A549 (cell line): ENCODE measurements at regions not wholly inside any gene's neighbourhood (a gene's known extent, or its start where the extent isn't known, plus 50 kb on each side); places are given as distances from the start of the nearest gene placed in this dataset.

Source experiments
- ATAC-seq, 2 experiments: fragments of 200-7000 bp in 1 of 2; fragments of >200 bp in 1 of 2; cut with Nextera tagmentation in 1 of 2; cut with Tn5 transposase in 1 of 2; 3 replicates each; pipeline versions ENCODE4 v1.8.0 to v1.9.1; 2018 to 2020; ENCODE audit warnings: mild to moderate bottlenecking in 1 of 2, moderate library complexity in 1 of 2
- CTCF ChIA-PET: fragments of 300-600 bp; sonication (Branson Sonifier 250); formaldehyde crosslinking; extraction: SDS; loops from one replicate; lab custom pipeline; 2021; ENCODE audit warnings: antibody characterized with exemption, inconsistent platforms; lab: Yijun Ruan, JAX
- POLR2A ChIA-PET: fragments of 350-600 bp; formaldehyde crosslinking; extraction: SDS; loops from one replicate; lab custom pipeline; 2021; ENCODE audit warnings: antibody characterized with exemption, inconsistent platforms; lab: Yijun Ruan, JAX
- DNase-seq, 2 experiments: peaks; one replicate each; pipeline versions ENCODE4 v3.0.0 to v3.0.0-alpha.2; 2011 to 2016; ENCODE audit warnings: low read depth in 1 of 2, low spot score in 1 of 2
- FAIRE-seq: peaks from 2 replicates; lab custom pipeline; 2011; peaks lifted over from hg19 to GRCh38; lab: Jason Lieb, UNC
- H3K27ac ChIP-seq, 2 experiments: fragments of >200 bp; sonication (Bioruptor Twin); formaldehyde crosslinking; 3 replicates each; pipeline ENCODE4 v1.5.1; 2016 to 2017
- H3K4me1 ChIP-seq: fragments of >200 bp; sonication (Bioruptor Twin); formaldehyde crosslinking; 3 replicates; pipeline ENCODE4 v1.6.1; 2016
- H3K4me2 ChIP-seq: fragments of >200 bp; sonication (Bioruptor Twin); formaldehyde crosslinking; 3 replicates; pipeline ENCODE4 v1.6.1; 2016
- H3K4me3 ChIP-seq: fragments of >200 bp; sonication (Bioruptor Twin); formaldehyde crosslinking; 3 replicates; pipeline ENCODE4 v1.5.1; 2016
- H3K9me3 ChIP-seq: fragments of >200 bp; sonication (Bioruptor Twin); formaldehyde crosslinking; 3 replicates; pipeline ENCODE4 v1.6.1; 2016
- CBX8 ChIP-seq: fragments of 200-600 bp; sonication (generic); IDR thresholded peaks from 2 replicates; pipeline ENCODE4 v1.6.1; 2016
- CHD4 ChIP-seq: fragments of 200-600 bp; sonication (generic); IDR thresholded peaks from 2 replicates; pipeline ENCODE4 v1.6.1; 2016; ENCODE audit warnings: antibody characterized with exemption, mild to moderate bottlenecking, borderline replicate concordance
- EHF ChIP-seq: fragments of 250-450 bp; sonication (Bioruptor Pico); IDR thresholded peaks from 2 replicates; pipeline ENCODE4 v1.5.0; 2020; ENCODE audit warnings: mild to moderate bottlenecking
- FOSL2 ChIP-seq, 2 experiments: fragments of 450-650 bp in 1 of 2; fragments of >200 bp in 1 of 2; sonication (Bioruptor Twin) in 1 of 2; formaldehyde crosslinking; IDR thresholded peaks; 2 replicates each; pipeline versions ENCODE4 v1.5.0 to v1.6.1; 2016 to 2020; ENCODE audit warnings: mild to moderate bottlenecking in 1 of 2, moderate library complexity in 1 of 2
- HEYL ChIP-seq: fragments of 250-450 bp; sonication (Bioruptor Pico); IDR thresholded peaks from 2 replicates; pipeline ENCODE4 v1.8.0; 2021; ENCODE audit warnings: mild to moderate bottlenecking, moderate library complexity
- HOXB13 ChIP-seq: fragments of 250-450 bp; sonication (Bioruptor Pico); IDR thresholded peaks from 2 replicates; pipeline ENCODE4 v1.5.0; 2020; ENCODE audit warnings: low read depth, mild to moderate bottlenecking, moderate library complexity
- HOXB5 ChIP-seq: fragments of 250-450 bp; sonication (Bioruptor Pico); IDR thresholded peaks from 2 replicates; pipeline ENCODE4 v1.5.0; 2020; ENCODE audit warnings: mild to moderate bottlenecking, moderate library complexity
- JUN ChIP-seq, 2 experiments: fragments of >200 bp; sonication (Bioruptor Twin); formaldehyde crosslinking; IDR thresholded peaks; 2 replicates in 1 of 2; 3 replicates in 1 of 2; pipeline ENCODE4 v1.6.1; 2016 to 2017
- JUNB ChIP-seq: fragments of >200 bp; sonication (Bioruptor Twin); formaldehyde crosslinking; IDR thresholded peaks from 2 replicates; pipeline ENCODE4 v1.6.1; 2016
- MYC ChIP-seq: IDR thresholded peaks from 2 replicates; pipeline ENCODE4 v1.6.1; 2012; ENCODE audit warnings: mild to moderate bottlenecking, inconsistent platforms, low read length, improper control_type of control experiment, borderline replicate concordance
- NPAS2 ChIP-seq: fragments of 250-450 bp; sonication (Bioruptor Pico); IDR thresholded peaks from 2 replicates; pipeline ENCODE4 v1.8.0; 2022; ENCODE audit warnings: mild to moderate bottlenecking, moderate library complexity, borderline replicate concordance
- POLR2AphosphoS2 ChIP-seq: conservative IDR thresholded peaks from 2 replicates; pipeline ENCODE4 v1.6.1; 2012; ENCODE audit warnings: low read length, improper control_type of control experiment, inconsistent platforms
- RCOR1 ChIP-seq: fragments of 150-350 bp; IDR thresholded peaks from 2 replicates; pipeline ENCODE4 v1.6.1; 2014; ENCODE audit warnings: antibody characterized with exemption, low read length, low read depth
- RFX5 ChIP-seq: fragments of 450-650 bp; IDR thresholded peaks from 2 replicates; pipeline ENCODE4 v1.7.1; 2014; ENCODE audit warnings: antibody characterized with exemption, mild to moderate bottlenecking, moderate library complexity
- TFCP2L1 ChIP-seq: fragments of 250-450 bp; sonication (Bioruptor Pico); IDR thresholded peaks from 2 replicates; pipeline ENCODE4 v1.5.0; 2021; ENCODE audit warnings: mild to moderate bottlenecking
- whole genome bisulfite sequencing: methylation state at CpG from one replicate; pipeline ENCODE4 v1.1.6; 2017; ENCODE audit errors: missing lambda C conversion rate; 5-methylcytosine and 5-hydroxymethylcytosine counted together
- TF ChIP-seq, protein P1 (sequence below): IDR thresholded peaks from 2 replicates; pipeline ENCODE4 v1.6.1; 2012
- TF ChIP-seq, protein P2 (sequence below): IDR thresholded peaks from 2 replicates; pipeline ENCODE4 v1.6.1; 2012; ENCODE audit warnings: low read depth, borderline replicate concordance
- TF ChIP-seq, protein P3 (sequence below): IDR thresholded peaks from 2 replicates; pipeline ENCODE4 v1.6.1; 2012
- TF ChIP-seq, protein P4 (sequence below): fragments of >200 bp; sonication (Bioruptor Twin); formaldehyde crosslinking; IDR thresholded peaks from 2 replicates; pipeline ENCODE4 v1.6.1; 2016
- TF ChIP-seq, protein P5 (sequence below): fragments of 250-450 bp; sonication (Bioruptor Pico); IDR thresholded peaks from 2 replicates; pipeline ENCODE4 v1.5.0; 2021; ENCODE audit warnings: mild to moderate bottlenecking, moderate library complexity, borderline replicate concordance
- TF ChIP-seq, protein P6 (sequence below): fragments of 200-600 bp; sonication (generic); IDR thresholded peaks from 2 replicates; pipeline ENCODE4 v1.6.1; 2016; ENCODE audit warnings: antibody characterized with exemption, mild to moderate bottlenecking, moderate library complexity

DNA sequence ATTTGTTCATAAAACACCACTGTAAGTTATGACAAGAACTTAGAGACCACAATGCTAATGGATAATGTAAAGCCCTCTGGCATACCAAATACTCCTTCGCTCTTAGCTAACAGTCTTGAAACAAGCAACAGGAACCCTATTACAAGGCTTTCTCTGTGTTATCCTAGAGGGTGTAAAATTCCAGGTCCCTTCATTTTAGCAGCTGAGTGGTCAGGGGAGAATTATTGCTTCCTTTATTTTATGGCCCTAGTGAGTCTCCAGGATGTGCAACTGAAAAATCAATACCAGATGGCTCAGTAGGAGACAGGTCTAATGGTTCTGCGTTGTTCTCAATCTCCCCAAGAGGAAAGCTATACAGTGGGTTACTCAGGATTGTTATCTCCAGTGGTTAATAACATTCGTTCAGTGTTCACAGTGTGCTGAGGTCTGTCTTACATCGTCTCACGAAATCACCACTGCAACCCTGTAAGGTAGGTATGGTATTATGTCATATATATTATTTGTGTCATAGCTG, 172.7 kb upstream of the CNOT2 start:
- Histone ChIP-seq H3K4me1 (no peaks in the 10 kb centered on the region), H3K27ac (no peak overlapping the region), H3K9me3 (no peaks in the 10 kb centered on the region), H3K4me2 (no peak overlapping the region), H3K4me3 (no peak overlapping the region)
- POLR2A ChIA-PET: no interaction called here
- CTCF ChIA-PET: no interaction called here
- TF ChIP-seq RFX5 (no peak), HOXB13 (CRISPR knock-in tag) (no peak), HOXB5 (CRISPR knock-in tag) (no peak), CBX8 (no peak), FOSL2 (IDR thresholded peaks at IDR 0.05) (no peak), FOSL2 (CRISPR knock-in tag; IDR thresholded peaks at IDR 0.05) (no peak), JUN (IDR thresholded peaks at IDR 0.05) (no peak), MYC (no peak), RCOR1 (no peak), CHD4 (no peak), TFCP2L1 (CRISPR knock-in tag) (no peak), HEYL (CRISPR knock-in tag) (no peak)
- TF ChIP-seq, protein P1, sequence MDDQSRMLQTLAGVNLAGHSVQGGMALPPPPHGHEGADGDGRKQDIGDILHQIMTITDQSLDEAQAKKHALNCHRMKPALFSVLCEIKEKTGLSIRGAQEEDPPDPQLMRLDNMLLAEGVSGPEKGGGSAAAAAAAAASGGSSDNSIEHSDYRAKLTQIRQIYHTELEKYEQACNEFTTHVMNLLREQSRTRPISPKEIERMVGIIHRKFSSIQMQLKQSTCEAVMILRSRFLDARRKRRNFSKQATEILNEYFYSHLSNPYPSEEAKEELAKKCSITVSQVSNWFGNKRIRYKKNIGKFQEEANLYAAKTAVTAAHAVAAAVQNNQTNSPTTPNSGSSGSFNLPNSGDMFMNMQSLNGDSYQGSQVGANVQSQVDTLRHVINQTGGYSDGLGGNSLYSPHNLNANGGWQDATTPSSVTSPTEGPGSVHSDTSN: no peak
- TF ChIP-seq, protein P2, sequence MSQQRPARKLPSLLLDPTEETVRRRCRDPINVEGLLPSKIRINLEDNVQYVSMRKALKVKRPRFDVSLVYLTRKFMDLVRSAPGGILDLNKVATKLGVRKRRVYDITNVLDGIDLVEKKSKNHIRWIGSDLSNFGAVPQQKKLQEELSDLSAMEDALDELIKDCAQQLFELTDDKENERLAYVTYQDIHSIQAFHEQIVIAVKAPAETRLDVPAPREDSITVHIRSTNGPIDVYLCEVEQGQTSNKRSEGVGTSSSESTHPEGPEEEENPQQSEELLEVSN: no peak
- TF ChIP-seq, protein P3, sequence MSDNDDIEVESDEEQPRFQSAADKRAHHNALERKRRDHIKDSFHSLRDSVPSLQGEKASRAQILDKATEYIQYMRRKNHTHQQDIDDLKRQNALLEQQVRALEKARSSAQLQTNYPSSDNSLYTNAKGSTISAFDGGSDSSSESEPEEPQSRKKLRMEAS: no peak
- TF ChIP-seq, protein P4, sequence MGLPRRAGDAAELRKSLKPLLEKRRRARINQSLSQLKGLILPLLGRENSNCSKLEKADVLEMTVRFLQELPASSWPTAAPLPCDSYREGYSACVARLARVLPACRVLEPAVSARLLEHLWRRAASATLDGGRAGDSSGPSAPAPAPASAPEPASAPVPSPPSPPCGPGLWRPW: no peak
- TF ChIP-seq, protein P5, sequence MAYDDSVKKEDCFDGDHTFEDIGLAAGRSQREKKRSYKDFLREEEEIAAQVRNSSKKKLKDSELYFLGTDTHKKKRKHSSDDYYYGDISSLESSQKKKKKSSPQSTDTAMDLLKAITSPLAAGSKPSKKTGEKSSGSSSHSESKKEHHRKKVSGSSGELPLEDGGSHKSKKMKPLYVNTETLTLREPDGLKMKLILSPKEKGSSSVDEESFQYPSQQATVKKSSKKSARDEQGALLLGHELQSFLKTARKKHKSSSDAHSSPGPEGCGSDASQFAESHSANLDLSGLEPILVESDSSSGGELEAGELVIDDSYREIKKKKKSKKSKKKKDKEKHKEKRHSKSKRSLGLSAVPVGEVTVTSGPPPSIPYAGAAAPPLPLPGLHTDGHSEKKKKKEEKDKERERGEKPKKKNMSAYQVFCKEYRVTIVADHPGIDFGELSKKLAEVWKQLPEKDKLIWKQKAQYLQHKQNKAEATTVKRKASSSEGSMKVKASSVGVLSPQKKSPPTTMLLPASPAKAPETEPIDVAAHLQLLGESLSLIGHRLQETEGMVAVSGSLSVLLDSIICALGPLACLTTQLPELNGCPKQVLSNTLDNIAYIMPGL (CRISPR knock-in tag): no peak
- no peak for FAIRE-seq
- WGBS: 61% methylated on average over 5 of the region's 5 CpGs
- no peak for DNase-seq
- ATAC-seq: no peak

DNA sequence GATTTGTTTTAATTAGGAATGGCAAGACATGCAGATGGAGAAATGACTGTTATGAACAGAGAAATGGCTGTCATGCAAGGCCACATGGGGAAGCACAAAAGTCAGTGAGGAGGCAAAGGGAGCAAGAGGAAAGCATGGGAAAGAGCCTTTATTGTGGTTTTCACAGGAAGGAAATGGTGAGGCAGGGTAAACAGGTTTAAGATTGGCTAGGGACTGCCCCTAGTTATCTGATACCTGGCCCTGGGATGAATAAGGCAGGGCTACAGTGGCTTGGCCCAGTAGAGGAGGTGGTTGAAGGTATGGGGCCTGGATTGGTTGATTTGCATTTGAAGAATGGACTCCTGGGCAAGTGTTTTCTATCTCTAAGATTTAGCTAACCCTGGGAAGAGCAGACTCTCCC, 168.7 kb upstream of the CNOT2 start:
- ATAC-seq (no peak), DNase-seq (no peak), FAIRE-seq (no peak)
- no peaks in the 10 kb centered on the region for H3K9me3 ChIP-seq
- no peak overlapping the region for H3K27ac ChIP-seq
- POLR2A ChIA-PET: no interaction called here
- no peak overlapping the region for H3K4me3 ChIP-seq
- no peak overlapping the region for H3K4me2 ChIP-seq
- no peak for TF ChIP-seq JUN (IDR thresholded peaks at IDR 0.05)
- TF ChIP-seq, all 56 proteins: peak for 0
- H3K4me1 ChIP-seq: no peaks in the 10 kb centered on the region
- CTCF ChIA-PET: interaction anchor here (0.9 to 1.7 kb wide), 2 partner anchors 125 to 173 kb away, joined by 3 read pairs; no protein-coding TSS in a partner anchor

DNA sequence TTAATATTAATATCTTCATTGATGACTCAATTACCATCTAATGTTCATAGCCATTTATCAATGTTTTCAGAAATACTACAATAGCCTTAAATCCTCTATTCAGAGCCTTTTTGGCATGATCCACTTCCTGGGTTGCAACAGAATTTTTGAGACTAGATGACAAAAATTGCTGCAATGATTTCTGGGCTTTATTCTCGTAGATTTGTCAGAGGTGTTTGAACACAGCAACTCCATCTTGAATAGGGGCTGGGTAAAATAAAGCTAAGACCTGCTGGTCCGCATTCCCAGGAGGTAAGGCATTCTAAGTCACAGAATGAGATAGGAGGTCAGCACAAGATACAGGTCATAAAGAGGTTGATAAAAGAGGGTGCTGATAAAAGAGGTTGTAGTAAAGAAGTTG, 165.8 kb upstream of the CNOT2 start:
- DNase-seq (no peak), ATAC-seq (no peak)
- POLR2A ChIA-PET: no interaction called here
- 39% methylated on average over 2 of the region's 2 CpGs for WGBS
- TF ChIP-seq NPAS2 (CRISPR knock-in tag): no peak
- no peak for TF ChIP-seq EHF
- TF ChIP-seq POLR2AphosphoS2: no peak
- TF ChIP-seq, protein P6, sequence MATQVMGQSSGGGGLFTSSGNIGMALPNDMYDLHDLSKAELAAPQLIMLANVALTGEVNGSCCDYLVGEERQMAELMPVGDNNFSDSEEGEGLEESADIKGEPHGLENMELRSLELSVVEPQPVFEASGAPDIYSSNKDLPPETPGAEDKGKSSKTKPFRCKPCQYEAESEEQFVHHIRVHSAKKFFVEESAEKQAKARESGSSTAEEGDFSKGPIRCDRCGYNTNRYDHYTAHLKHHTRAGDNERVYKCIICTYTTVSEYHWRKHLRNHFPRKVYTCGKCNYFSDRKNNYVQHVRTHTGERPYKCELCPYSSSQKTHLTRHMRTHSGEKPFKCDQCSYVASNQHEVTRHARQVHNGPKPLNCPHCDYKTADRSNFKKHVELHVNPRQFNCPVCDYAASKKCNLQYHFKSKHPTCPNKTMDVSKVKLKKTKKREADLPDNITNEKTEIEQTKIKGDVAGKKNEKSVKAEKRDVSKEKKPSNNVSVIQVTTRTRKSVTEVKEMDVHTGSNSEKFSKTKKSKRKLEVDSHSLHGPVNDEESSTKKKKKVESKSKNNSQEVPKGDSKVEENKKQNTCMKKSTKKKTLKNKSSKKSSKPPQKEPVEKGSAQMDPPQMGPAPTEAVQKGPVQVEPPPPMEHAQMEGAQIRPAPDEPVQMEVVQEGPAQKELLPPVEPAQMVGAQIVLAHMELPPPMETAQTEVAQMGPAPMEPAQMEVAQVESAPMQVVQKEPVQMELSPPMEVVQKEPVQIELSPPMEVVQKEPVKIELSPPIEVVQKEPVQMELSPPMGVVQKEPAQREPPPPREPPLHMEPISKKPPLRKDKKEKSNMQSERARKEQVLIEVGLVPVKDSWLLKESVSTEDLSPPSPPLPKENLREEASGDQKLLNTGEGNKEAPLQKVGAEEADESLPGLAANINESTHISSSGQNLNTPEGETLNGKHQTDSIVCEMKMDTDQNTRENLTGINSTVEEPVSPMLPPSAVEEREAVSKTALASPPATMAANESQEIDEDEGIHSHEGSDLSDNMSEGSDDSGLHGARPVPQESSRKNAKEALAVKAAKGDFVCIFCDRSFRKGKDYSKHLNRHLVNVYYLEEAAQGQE: no peak
- TF ChIP-seq JUNB: no peak
- TF ChIP-seq, all 56 proteins: peak for 0
- no peak overlapping the region for H3K4me2 ChIP-seq
- H3K4me3 ChIP-seq: no peak overlapping the region
- CTCF ChIA-PET: no interaction called here
- no peaks in the 10 kb centered on the region for H3K9me3 ChIP-seq
- no peaks in the 10 kb centered on the region for H3K4me1 ChIP-seq
- no peak overlapping the region for H3K27ac ChIP-seq
- no peak for FAIRE-seq
